K562 (cell line): ENCODE measurements at regions not wholly inside any gene's neighbourhood (a gene's known extent, or its start where the extent isn't known, plus 50 kb on each side); places are given as distances from the start of the nearest gene placed in this dataset.

Experiments
- ATAC-seq: fragments of 200-7000 bp; cut with Tn5 transposase; 3 replicates; pipeline ENCODE4 v1.9.1; 2020; ENCODE audit warnings: moderate library complexity
- BruUV-seq: library from RNA; stranded (reverse); fragments of 400-500 nt; replicated peaks from 2 replicates; lab custom pipeline; 2021; lab: Mats Ljungman, UMichigan
- CTCF ChIA-PET: fragments of 300-600 bp; formaldehyde crosslinking; extraction: SDS; loops from one replicate; lab custom pipeline; 2021; ENCODE audit warnings: low intra/inter-chr PET ratio; lab: Yijun Ruan, JAX
- POLR2A ChIA-PET: fragments of 300-600, 350-650 bp; sonication (Branson Sonifier 250); formaldehyde crosslinking; extraction: SDS; loops from one replicate; lab custom pipeline; 2021; ENCODE audit warnings: antibody characterized with exemption, inconsistent platforms; lab: Yijun Ruan, JAX
- DNase-seq, 4 experiments: peaks; one replicate each; pipeline versions ENCODE4 v3.0.0 to v3.0.0-alpha.2; 2011 to 2018; ENCODE audit warnings: low spot score in 3 of 4, mixed read lengths in 3 of 4; ENCODE audit errors: extremely low read depth in 1 of 4
- FAIRE-seq: peaks from 2 replicates; lab custom pipeline; 2011; peaks lifted over from hg19 to GRCh38; lab: Jason Lieb, UNC
- H2AFZ ChIP-seq: 2 replicates; pipeline ENCODE4 v1.6.0; 2011; ENCODE audit warnings: low read depth, low read length, control low read depth, inconsistent platforms
- H3K27ac ChIP-seq: fragments of 200-600 bp; 3 replicates; pipeline ENCODE4 v1.8.0; 2011; ENCODE audit warnings: low read depth, mild to moderate bottlenecking, control low read depth, inconsistent platforms, low read length, moderate library complexity, mixed read lengths; ENCODE audit errors: extremely low read depth
- H3K27me3 ChIP-seq, 2 experiments: fragments of 300-600 bp in 1 of 2; 2 replicates in 1 of 2; 3 replicates in 1 of 2; pipeline versions ENCODE4 v1.6.0 to v1.8.0; 2011; ENCODE audit warnings: inconsistent platforms in 2 of 2, low read length in 2 of 2, mild to moderate bottlenecking in 1 of 2, mixed read lengths in 1 of 2, moderate library complexity in 1 of 2; ENCODE audit not compliant: control insufficient read depth in 2 of 2, insufficient read depth in 2 of 2
- H3K36me3 ChIP-seq: fragments of 300-600 bp; 3 replicates; pipeline ENCODE4 v1.8.0; 2011; ENCODE audit warnings: mild to moderate bottlenecking, low read length, inconsistent platforms; ENCODE audit not compliant: control insufficient read depth, insufficient read depth
- H3K4me1 ChIP-seq, 2 experiments: fragments of 200-600 bp in 1 of 2; replicated peaks in 1 of 2; 2 replicates in 1 of 2; 3 replicates in 1 of 2; pipeline versions ENCODE4 v1.5.1 to v1.8.0; 2011; ENCODE audit warnings: inconsistent platforms in 2 of 2, low read length in 2 of 2, mild to moderate bottlenecking in 1 of 2, mixed read lengths in 1 of 2, moderate library complexity in 1 of 2; ENCODE audit not compliant: control insufficient read depth in 2 of 2, insufficient read depth in 2 of 2
- H3K4me2 ChIP-seq: 2 replicates; pipeline ENCODE4 v1.6.1; 2011; ENCODE audit warnings: low read length, control low read depth, inconsistent platforms, mixed read lengths; ENCODE audit not compliant: insufficient read depth
- H3K4me3 ChIP-seq: fragments of 200-600 bp; sonication (generic), shearing (Covaris generic); 2 replicates; pipeline ENCODE4 v1.5.1; 2016; ENCODE audit warnings: control low read depth, inconsistent platforms
- H3K79me2 ChIP-seq: fragments of 200-600 bp; 3 replicates; pipeline ENCODE4 v1.8.0; 2011; ENCODE audit warnings: low read length, inconsistent platforms; ENCODE audit not compliant: control insufficient read depth, insufficient read depth
- H3K9ac ChIP-seq, 2 experiments: 2 replicates each; pipeline versions ENCODE4 v1.6.0 to v1.6.1; 2011; ENCODE audit warnings: low read depth in 2 of 2, low read length in 2 of 2, control low read depth in 1 of 2, inconsistent platforms in 1 of 2, mild to moderate bottlenecking in 1 of 2, mixed read lengths in 1 of 2; ENCODE audit not compliant: insufficient read depth in 1 of 2
- H3K9me1 ChIP-seq: one replicate; pipeline ENCODE4 v1.6.0; 2011; ENCODE audit warnings: inconsistent platforms, mild to moderate bottlenecking, low read length, moderate library complexity; ENCODE audit not compliant: control insufficient read depth, insufficient read depth
- H3K9me3 ChIP-seq: replicated peaks from 2 replicates; pipeline ENCODE4 v1.5.1; 2011; ENCODE audit warnings: low read depth, low read length, inconsistent platforms; ENCODE audit not compliant: control insufficient read depth, insufficient read depth
- H4K20me1 ChIP-seq: replicated peaks from 2 replicates; pipeline ENCODE4 v1.6.1; 2011; ENCODE audit warnings: low read length, inconsistent platforms, mixed read lengths; ENCODE audit not compliant: control insufficient read depth, insufficient read depth
- EHMT2 ChIP-seq: fragments of 450-650 bp; IDR thresholded peaks from 2 replicates; pipeline ENCODE4 v1.6.1; 2018; ENCODE audit warnings: antibody characterized with exemption
- HDAC3 ChIP-seq: fragments of 450-650 bp; IDR thresholded peaks from 2 replicates; pipeline ENCODE4 v1.6.1; 2018; ENCODE audit warnings: borderline replicate concordance, mild to moderate bottlenecking, moderate library complexity; ENCODE audit not compliant: partially characterized antibody
- ID3 ChIP-seq, 2 experiments: fragments of 250-450 bp in 1 of 2; fragments of 450-650 bp in 1 of 2; sonication (Bioruptor Pico) in 1 of 2; IDR thresholded peaks; 2 replicates each; pipeline versions ENCODE4 v1.6.1 to v1.8.0; 2016 to 2021; ENCODE audit warnings: mild to moderate bottlenecking in 2 of 2, moderate library complexity in 2 of 2, missing compliant biosample characterization in 1 of 2, missing genetic modification characterization in 1 of 2
- IRF9 ChIP-seq: fragments of 450-650 bp; IDR thresholded peaks from 2 replicates; pipeline ENCODE4 v1.6.1; 2016; ENCODE audit warnings: missing biosample characterization, missing genetic modification characterization
- MITF ChIP-seq: IDR thresholded peaks from 2 replicates; pipeline ENCODE4 v1.6.1; 2014; ENCODE audit warnings: antibody characterized with exemption
- PHF20 ChIP-seq: fragments of 450-650 bp; IDR thresholded peaks from 2 replicates; pipeline ENCODE4 v1.6.1; 2018; ENCODE audit not compliant: partially characterized antibody
- PRPF4 ChIP-seq: fragments of 200-400 bp; formaldehyde crosslinking; IDR thresholded peaks from one replicate; pipeline ENCODE4 v1.6.1; 2017; ENCODE audit warnings: low read length, low read depth, mild to moderate bottlenecking; ENCODE audit not compliant: insufficient read depth, poor library complexity, severe bottlenecking
- RHOXF2B ChIP-seq: fragments of 250-450 bp; sonication (Bioruptor Pico); conservative IDR thresholded peaks from 2 replicates; pipeline ENCODE4 v1.5.1; 2021
- RNF2 ChIP-seq: sonication (generic); IDR thresholded peaks from 2 replicates; pipeline ENCODE4 v1.6.1; 2016
- ZC3H8 ChIP-seq: fragments of 450-650 bp; IDR thresholded peaks from 2 replicates; pipeline ENCODE4 v1.6.1; 2017
- ZNF277 ChIP-seq: fragments of 250-450 bp; sonication (Bioruptor Pico); IDR thresholded peaks from 2 replicates; pipeline ENCODE4 v1.8.0; 2022; ENCODE audit warnings: inconsistent platforms, mild to moderate bottlenecking, moderate library complexity, borderline replicate concordance
- ZNF398 ChIP-seq: fragments of 250-450 bp; sonication (Bioruptor Pico); IDR thresholded peaks from 2 replicates; pipeline ENCODE4 v1.8.0; 2021; ENCODE audit warnings: moderate library complexity, mild to moderate bottlenecking, inconsistent platforms
- ZNF511 ChIP-seq: sonication (generic); formaldehyde crosslinking; IDR thresholded peaks from 2 replicates; pipeline ENCODE4 v1.8.0; 2022; ENCODE audit warnings: mild to moderate bottlenecking, missing genetic modification reagents
- ZNF583 ChIP-seq: fragments of 250-450 bp; sonication (Bioruptor Pico); IDR thresholded peaks from 2 replicates; pipeline ENCODE4 v1.4.0; 2020
- whole genome bisulfite sequencing: fragments of 100-300 bp; shearing (Covaris generic); methylation state at CpG from one replicate; pipeline ENCODE4 v1.1.6; 2016; ENCODE audit warnings: low coverage, mixed read lengths; ENCODE audit not compliant: insufficient coverage; ENCODE audit errors: missing lambda C conversion rate; 5-methylcytosine and 5-hydroxymethylcytosine counted together
- in situ Hi-C: fragments of 300-500 bp; cut with MboI; formaldehyde crosslinking; loops from 4 replicates; pipeline ENCODE4 v1.15.0; 2018; ENCODE audit warnings: inconsistent platforms, mixed read lengths
- intact Hi-C: fragments of 100-400 bp; cut with micrococcal nuclease; formaldehyde crosslinking; loops from 2 replicates; pipeline ENCODE4 v1.14.2; 2022

- no peaks in the 10 kb centered on the region for H3K4me1 ChIP-seq
- ChIA-PET CTCF (no interaction called here), POLR2A (no interaction called here)
- no peak overlapping the region for H3K9ac ChIP-seq
- ATAC-seq: no peak
- H3K27me3 ChIP-seq: no peaks in the 10 kb centered on the region
- H3K4me3 ChIP-seq: no peak overlapping the region
- DNase-seq: no peak
- TF ChIP-seq RHOXF2B (no peak), EHMT2 (no peak), ZNF511 (CRISPR knock-in tag) (no peak), IRF9 (tag) (no peak), ZNF583 (CRISPR knock-in tag) (no peak), HDAC3 (no peak), MITF (no peak), ZNF398 (CRISPR knock-in tag) (no peak), ZC3H8 (no peak), ID3 (CRISPR knock-in tag; IDR thresholded peaks at IDR 0.05) (no peak), ID3 (tag; IDR thresholded peaks at IDR 0.05) (no peak), PRPF4 (no peak), RNF2 (no peak), PHF20 (no peak), ZNF277 (CRISPR knock-in tag) (no peak)
- no peaks in the 10 kb centered on the region for H3K36me3 ChIP-seq
- FAIRE-seq: no peak
- in situ Hi-C loops (no loop called here), intact Hi-C loops (no loop called here)
- no peak overlapping the region for H2AFZ ChIP-seq
- no peaks in the 10 kb centered on the region for H3K79me2 ChIP-seq
- no peak overlapping the region for H3K27ac ChIP-seq
- WGBS: 0% methylated on average over 2 of the region's 2 CpGs
- H3K9me3 ChIP-seq: no peaks in the 10 kb centered on the region
- no peak overlapping the region for H3K4me2 ChIP-seq
- no peaks in the 10 kb centered on the region for H4K20me1 ChIP-seq
- BruUV-seq: no TSS peak
- H3K9me1 ChIP-seq: no peaks in the 10 kb centered on the region
Measured at GRCh38 chrX:129093706-129094105, 429.6 kb downstream of the SMARCA1 start.
